Fibroblast of mammary gland (primary cell): ENCODE measurements at regions not wholly inside any gene's neighbourhood (a gene's known extent, or its start where the extent isn't known, plus 50 kb on each side); places are given as distances from the start of the nearest gene placed in this dataset.

Source experiments
- DNase-seq: peaks from one replicate; pipeline ENCODE4 v3.0.0-alpha.2; 2010; ENCODE audit warnings: low read depth
- H3K4me3 ChIP-seq: 2 replicates; pipeline ENCODE4 v1.5.1; 2011; ENCODE audit warnings: low read depth, mild to moderate bottlenecking, low read length, moderate library complexity; ENCODE audit not compliant: control insufficient read depth
- CTCF ChIP-seq: conservative IDR thresholded peaks from 2 replicates; pipeline ENCODE4 v1.5.1; 2011; ENCODE audit warnings: low read depth, low read length, inconsistent platforms; ENCODE audit not compliant: control insufficient read depth, insufficient read depth

- peak; percentile 98 for DNase-seq
- no peak for TF ChIP-seq CTCF
- H3K4me3 ChIP-seq: no peak overlapping the region
Observed at GRCh38 chr13:47426126-47426849, 529.4 kb upstream of the HTR2A start.

GRCh38 chr13:47421525-47421924 lies 524.7 kb upstream of the HTR2A start:
- peak; percentile 27 for DNase-seq
- no peak overlapping the region for H3K4me3 ChIP-seq
- no peak for TF ChIP-seq CTCF

- peak; percentile 61 for DNase-seq
- H3K4me3 ChIP-seq: no peak overlapping the region
- no peak for TF ChIP-seq CTCF
Observed at GRCh38 chr13:47420568-47420967, 523.7 kb upstream of the HTR2A start.

GRCh38 chr13:47420020-47420419 lies 523.2 kb upstream of the HTR2A start:
- DNase-seq: peak; percentile 32
- H3K4me3 ChIP-seq: no peak overlapping the region
- no peak for TF ChIP-seq CTCF

- no peak for DNase-seq
- no peak for TF ChIP-seq CTCF
- H3K4me3 ChIP-seq: no peak overlapping the region
Observed at GRCh38 chr13:47418206-47418920, 521.5 kb upstream of the HTR2A start.

- no peak for TF ChIP-seq CTCF
- H3K4me3 ChIP-seq: no peak overlapping the region
Observed at GRCh38 chr13:47417485-47417884, 520.6 kb upstream of the HTR2A start.

More at GRCh38 chr13:47417485-47417884, 520.6 kb upstream of the HTR2A start:
- no peak for DNase-seq
